Transverse colon (tissue), 3 donors: ENCODE measurements at regions not wholly inside any gene's neighbourhood (a gene's known extent, or its start where the extent isn't known, plus 50 kb on each side); places are given as distances from the start of the nearest gene placed in this dataset.

Experiments
- POLR2A ChIP-seq: fragments of 450-650 bp; IDR thresholded peaks from one replicate; pipeline ENCODE4 v1.6.1; 2016; ENCODE audit warnings: antibody characterized with exemption, mild to moderate bottlenecking, moderate library complexity
- TF ChIP-seq, protein P1 (sequence below), 5 experiments: fragments of 200-600 bp in 3 of 5; fragments of 450-650 bp in 2 of 5; sonication (generic) in 3 of 5; IDR thresholded peaks; 1 replicate in 2 of 5; 2 replicates in 3 of 5; pipeline ENCODE4 v1.5.1; 2016 to 2017; ENCODE audit warnings: antibody characterized with exemption in 5 of 5, inconsistent platforms in 3 of 5, mild to moderate bottlenecking in 2 of 5, moderate library complexity in 1 of 5

DNA sequence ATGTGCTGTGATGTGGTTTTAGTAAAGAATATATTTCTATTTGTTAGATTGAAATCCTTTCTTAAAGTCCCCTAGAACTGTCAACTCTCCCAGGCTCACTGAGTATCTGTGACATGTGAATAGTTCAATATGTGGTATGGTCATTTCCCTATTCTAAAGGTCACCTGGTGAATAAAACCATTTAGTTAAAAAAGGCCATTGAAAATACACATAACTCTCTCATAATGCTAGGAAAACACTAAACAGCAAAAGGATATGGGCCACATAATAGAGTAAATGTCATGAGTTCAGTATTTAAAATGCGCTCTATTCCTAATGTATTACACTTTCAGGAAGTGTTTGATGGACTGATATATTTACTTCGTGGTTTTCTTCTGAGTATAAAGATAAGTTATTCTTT is 420.9 kb upstream of the JAG1 start:
- TF ChIP-seq, protein P1, sequence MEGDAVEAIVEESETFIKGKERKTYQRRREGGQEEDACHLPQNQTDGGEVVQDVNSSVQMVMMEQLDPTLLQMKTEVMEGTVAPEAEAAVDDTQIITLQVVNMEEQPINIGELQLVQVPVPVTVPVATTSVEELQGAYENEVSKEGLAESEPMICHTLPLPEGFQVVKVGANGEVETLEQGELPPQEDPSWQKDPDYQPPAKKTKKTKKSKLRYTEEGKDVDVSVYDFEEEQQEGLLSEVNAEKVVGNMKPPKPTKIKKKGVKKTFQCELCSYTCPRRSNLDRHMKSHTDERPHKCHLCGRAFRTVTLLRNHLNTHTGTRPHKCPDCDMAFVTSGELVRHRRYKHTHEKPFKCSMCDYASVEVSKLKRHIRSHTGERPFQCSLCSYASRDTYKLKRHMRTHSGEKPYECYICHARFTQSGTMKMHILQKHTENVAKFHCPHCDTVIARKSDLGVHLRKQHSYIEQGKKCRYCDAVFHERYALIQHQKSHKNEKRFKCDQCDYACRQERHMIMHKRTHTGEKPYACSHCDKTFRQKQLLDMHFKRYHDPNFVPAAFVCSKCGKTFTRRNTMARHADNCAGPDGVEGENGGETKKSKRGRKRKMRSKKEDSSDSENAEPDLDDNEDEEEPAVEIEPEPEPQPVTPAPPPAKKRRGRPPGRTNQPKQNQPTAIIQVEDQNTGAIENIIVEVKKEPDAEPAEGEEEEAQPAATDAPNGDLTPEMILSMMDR (IDR thresholded peaks at IDR 0.05) = no peak
- no peak for TF ChIP-seq POLR2A
